HG02678 (cell line): ENCODE measurements at regions not wholly inside any gene's neighbourhood (a gene's known extent, or its start where the extent isn't known, plus 50 kb on each side); places are given as distances from the start of the nearest gene placed in this dataset.
A peak's percentile ranks its signal among the peaks of the same experiment; 100 is the strongest.

ENCODE experiments used
- ATAC-seq: cut with Tn5 transposase; IDR thresholded peaks from one replicate; pipeline ENCODE4 v1.9.1; 2021; ENCODE audit warnings: mild to moderate bottlenecking, moderate library complexity; ENCODE audit not compliant: unreplicated experiment

DNA sequence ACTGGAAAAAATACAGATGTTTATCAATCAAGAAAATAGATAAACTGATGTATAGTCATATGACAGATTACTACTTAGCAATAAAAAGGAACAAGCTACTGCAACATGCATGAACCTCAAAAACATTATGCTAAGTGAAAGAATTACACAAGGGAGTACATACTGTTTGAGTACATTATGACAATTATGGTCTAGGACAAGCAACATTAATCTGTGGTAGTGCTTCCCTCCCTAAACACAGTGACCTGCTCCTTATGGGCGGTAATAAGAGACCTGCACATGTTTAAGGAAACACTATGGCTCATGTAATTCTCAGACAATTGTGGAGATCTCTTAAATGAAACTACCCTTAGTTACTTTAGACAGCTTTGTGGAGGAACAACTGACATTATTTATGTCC is 421.2 kb upstream of the FBXO33 start:
- ATAC-seq, result no peak

GRCh38 chr14:39851202-39851601 is 419.0 kb upstream of the FBXO33 start:
- no peak for ATAC-seq

DNA sequence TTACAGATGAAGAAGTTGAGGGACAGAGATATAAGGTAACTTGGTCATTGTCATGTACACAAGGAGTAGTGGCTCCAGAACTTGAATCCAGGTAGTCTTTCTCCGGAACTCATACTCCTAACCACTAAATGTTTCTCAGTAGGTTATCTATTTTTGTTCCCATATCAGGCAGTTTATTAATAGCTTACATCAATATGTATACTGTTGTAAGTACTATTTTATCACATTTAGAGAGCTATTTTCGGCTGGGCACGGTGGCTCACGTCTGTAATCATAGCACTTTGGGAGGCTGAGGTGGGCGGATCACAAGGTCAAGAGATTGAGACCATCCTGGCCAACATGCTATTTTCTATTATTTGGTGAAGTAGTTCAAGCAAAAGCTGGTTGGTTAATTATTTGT is 415.6 kb upstream of the FBXO33 start:
- ATAC-seq, result no peak

GRCh38 chr14:39847194-39847593 is 415.0 kb upstream of the FBXO33 start:
- no peak for ATAC-seq

DNA sequence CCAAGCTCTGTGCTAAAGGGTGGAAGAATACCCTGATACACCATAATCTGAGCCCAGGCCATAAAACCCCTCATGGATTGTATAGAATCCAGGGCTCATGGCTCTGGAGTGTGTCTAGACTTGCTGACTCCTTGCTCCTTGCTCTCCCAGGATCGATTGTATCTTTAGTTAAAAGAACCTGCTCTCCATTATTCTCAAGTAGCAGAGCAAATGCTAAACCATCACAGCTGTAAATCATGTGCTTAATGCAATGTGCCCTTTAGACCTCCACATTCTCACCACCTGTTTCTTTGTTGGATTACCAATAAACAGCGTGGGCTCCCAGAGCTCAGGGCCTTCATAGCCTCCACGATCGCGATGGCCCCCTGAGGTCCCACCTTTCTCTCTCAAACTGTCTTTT is 411.6 kb upstream of the FBXO33 start:
- ATAC-seq, result no peak

DNA sequence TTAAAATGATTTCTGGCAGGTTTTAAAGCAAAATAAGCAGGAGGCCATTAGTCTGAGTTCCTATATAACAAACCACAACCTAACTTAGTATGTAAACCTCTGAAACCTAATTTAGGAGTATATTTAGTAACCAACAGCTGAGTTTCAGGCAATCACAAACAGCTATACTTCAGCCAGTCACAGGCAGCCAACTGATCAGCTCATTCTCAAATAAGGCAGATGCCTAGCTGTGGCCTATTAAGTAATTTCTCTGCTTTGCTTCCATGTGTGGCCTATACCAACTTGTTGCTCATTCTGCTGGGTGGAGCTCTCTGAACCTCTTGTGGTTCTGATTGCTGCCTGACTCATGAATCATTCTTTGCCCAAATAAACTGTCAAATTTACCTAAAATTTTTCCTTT is 408.9 kb upstream of the FBXO33 start:
- peak; percentile 73 for ATAC-seq

DNA sequence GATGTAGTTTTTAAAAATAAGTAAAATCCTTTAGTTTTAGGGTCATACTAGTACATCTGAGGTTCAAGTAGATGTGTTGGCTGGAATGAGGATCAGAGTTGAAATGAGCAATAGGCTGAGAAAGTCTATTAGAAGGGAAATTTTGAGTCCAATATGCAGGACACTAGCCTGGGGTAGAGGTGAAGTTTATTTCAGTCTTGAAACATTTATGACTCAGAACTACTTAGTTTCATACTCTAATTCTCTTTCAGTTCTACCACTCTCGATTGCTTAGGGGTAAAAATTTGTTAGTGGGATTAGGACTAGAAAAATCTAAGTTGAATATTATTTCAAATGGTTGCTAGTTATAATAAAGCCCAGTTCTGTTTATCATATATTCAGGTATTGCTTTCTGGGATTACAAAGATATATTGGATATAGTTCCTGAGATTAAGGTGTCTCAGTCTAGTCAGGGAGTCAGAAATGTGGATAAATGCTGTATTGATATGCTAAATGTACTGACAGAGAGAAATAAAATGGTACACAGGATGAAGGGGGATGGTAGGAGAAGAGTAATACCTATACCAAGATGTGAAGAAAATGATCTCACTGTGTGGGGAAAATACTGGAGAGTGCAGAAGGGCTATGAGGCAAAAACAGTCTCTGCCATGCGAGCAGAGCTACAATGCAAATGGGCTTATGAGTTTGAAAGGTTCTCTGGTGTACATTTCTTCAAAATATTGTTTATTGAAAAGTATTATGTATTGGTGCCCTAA is 395.8 kb upstream of the FBXO33 start:
- ATAC-seq, result peak; percentile 100

DNA sequence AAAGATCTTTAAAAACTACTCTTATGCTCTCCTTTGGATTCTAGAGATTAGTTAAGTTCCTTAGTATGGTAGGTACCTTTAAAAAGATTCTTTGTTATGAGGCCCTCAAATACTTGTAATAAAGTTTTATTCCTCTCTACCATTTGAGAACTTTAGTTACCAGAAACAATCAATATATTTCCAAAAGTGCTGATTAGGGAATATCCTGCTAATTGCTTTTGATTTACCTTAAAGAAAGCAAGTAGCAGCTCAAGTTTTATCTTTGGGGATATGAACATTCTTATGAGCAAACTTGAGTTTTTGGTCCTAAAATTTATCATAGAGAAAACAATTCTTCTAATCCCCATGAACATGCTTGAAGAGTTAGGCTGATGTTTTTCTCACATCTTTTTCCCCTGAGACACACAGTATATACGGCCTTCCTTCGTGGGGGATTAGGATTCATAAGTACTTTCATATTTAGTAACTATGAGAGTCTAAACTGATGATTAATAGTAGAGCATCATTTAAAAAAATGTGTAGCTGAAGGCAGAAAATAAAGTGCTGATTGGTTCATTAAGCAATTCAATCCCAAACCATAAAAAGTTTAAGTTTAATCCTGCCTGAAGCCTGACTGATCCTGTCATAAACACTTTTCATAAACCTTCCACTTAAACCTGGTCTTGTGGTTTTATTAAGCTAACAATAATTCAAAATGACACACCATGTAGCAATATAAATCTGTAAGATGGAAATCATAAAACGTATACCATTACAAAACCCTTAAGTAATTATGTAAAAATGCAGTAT is 380.5 kb upstream of the FBXO33 start:
- no peak for ATAC-seq

DNA sequence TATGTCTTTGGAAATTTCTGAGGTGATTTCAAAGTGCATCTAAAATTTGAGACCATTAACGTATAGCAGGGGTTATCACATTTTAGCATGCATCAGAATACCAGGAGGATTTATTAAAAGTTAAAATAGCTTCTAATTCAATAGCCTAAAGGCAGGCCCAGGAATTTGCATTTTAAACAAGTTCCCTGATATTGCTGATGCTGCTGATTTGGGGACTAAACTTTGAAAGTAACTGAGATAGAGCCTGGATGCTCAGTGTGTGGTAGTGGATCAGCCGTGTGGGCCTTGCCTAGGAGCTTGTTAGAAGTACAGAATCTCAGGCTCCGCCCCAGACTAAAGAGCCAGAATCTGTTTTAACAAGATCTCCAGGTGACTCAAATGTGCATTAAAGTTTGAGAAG is 375.0 kb upstream of the FBXO33 start:
- no peak for ATAC-seq

DNA sequence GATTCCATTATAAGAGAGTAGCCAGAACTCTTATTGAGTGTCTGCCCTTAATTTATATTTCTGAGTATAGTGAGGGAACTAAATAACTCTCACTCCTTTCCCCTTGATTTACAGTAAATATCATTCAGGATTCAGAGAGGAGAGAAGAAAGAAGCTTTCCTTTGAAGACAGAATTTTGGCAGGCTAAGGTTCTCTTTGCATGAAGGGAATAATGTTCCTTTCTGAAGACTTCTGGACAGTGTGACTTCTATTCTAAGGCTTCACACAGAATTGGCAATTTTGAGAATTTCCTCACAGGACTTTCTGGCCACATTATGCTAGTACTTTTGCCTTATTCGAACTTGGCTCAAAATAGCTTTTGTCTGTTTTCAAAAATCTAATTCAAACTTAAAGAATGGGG is 352.2 kb upstream of the FBXO33 start:
- no peak for ATAC-seq

- ATAC-seq, result no peak
These were observed 349.2 kb upstream of the FBXO33 start for GRCh38 chr14:39781466-39781865.

- ATAC-seq, result no peak
These were observed 341.3 kb upstream of the FBXO33 start for GRCh38 chr14:39773387-39774126.

- no peak for ATAC-seq
These were observed 340.4 kb upstream of the FBXO33 start for GRCh38 chr14:39772627-39773026.

DNA sequence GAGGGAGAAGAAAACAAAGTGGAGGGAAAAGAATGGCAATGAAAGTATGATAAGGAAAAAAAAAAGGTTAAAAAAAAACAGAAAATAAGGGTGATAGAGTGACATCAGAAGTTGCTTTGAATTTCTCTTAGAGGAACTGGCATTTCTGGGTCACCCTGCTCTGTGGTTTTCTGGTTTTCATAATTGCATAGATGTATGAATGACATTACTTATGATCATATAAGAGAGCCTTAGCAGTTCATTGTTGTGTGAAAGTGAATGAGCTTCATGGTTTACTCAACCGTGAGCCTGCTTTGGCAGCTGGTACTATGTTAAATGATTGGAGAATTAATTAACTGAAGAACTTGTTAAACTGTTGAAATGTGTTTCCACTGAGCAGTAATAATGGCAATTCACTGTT is 336.4 kb upstream of the FBXO33 start:
- peak; percentile 67 for ATAC-seq

DNA sequence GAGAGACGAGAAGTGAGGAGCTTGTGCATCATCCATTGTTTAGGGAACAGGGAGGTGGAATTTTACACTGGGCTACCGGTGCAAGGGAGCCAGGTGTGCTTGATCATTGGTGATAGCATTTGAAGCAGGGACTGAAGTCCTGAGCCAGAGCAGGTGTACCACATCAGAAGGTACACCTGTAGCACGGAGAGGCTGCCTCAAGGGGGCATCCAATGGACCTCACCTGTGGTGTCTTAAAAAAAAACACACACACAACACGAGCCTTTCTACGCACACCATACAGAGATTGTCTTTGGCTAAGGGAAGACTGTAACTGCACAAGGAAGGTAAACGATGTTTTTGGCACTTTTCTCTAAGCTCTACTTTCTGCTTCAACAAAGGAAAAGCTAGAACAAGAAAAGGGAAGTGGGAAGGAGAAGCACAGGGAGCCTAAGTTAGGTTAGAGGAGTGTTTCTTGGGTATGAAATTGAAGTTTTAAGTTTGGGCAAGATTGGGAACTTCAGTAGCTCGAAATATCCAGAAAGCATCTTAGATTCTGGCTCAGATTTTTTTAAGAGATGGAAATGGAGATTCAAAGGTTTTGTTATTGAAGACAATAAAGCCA is 334.3 kb upstream of the FBXO33 start:
- no peak for ATAC-seq

- ATAC-seq, result no peak
These were observed 333.4 kb upstream of the FBXO33 start for GRCh38 chr14:39765676-39766075.

DNA sequence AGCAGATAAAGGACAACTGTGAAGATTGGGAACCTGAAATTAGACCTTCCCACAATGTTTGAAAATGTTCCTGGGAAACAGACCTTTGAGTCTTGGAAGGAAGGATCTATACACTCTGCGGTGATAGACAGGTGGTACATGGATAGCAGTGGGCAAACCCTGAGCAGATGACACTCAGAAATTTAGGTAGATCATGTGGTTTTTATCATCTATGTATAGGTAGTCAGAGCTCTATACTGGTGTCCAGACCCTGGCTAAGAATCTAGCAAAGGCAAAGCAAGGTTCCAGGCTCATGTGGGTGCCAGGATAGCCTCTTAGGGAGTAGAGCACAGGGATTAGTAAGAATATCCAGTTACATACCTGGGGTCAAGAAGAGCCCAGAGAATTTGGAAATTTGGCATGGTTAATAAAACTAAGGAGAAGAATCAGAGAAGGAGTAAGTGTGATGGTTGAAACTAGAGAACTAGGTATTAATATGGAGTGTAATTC is 331.2 kb upstream of the FBXO33 start:
- peak; percentile 37 for ATAC-seq

GRCh38 chr14:39762576-39763401 is 330.6 kb upstream of the FBXO33 start:
- ATAC-seq, result peak; percentile 71

- peak; percentile 84 for ATAC-seq
These were observed 323.1 kb upstream of the FBXO33 start for GRCh38 chr14:39755269-39755878.

- no peak for ATAC-seq
These were observed 308.2 kb upstream of the FBXO33 start for GRCh38 chr14:39740454-39740853.
